HG03060 (cell line): ENCODE measurements at regions not wholly inside any gene's neighbourhood (a gene's known extent, or its start where the extent isn't known, plus 50 kb on each side); places are given as distances from the start of the nearest gene placed in this dataset.

ENCODE experiments used
- ATAC-seq: cut with Tn5 transposase; IDR thresholded peaks from one replicate; pipeline ENCODE4 v1.9.1; 2021; ENCODE audit warnings: low read depth, moderate number of reproducible peaks; ENCODE audit not compliant: unreplicated experiment

GRCh38 chr11:80165744-80166143, 724.9 kb upstream of the TENM4 start:
- ATAC-seq = no peak

DNA sequence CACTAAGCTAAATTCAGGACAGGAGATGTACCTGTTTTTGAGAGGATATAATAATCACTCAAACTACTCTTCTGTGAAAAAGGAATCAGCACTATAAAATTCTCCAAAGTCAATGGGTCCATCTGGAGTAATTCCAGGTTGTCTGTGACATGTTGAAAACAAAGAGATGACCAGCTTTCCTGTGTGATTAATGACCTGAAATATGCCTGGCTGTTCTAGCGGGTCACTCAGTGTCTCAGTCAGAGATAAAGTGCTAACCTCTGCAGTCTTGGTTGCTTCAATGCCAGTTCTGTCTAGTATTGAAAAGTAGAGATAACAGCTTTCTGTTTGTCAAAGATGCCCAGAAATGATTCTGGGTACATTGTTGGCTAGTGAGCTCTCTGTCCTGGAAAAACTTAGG, 722.6 kb upstream of the TENM4 start:
- no peak for ATAC-seq

DNA sequence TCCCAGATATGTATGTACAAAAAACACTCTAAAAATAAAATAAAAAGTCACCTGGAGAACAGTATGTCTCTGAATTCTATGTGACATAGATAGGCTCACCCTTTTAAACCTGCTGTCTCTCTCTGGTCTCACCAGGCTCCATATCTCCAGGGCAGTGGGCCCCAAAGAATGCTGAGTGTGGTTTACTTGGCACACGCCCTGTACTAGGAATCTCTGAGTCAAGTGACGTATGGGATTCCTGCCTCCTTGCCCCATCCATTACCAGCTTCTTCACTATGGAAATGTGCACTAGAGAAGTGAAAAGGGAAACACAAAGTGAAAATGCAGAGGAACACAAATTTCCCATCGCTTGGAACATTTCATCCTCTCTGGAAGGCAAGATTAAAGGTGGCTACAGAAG, 722.2 kb upstream of the TENM4 start:
- ATAC-seq = no peak

GRCh38 chr11:80162387-80162786, 721.6 kb upstream of the TENM4 start:
- ATAC-seq = no peak

GRCh38 chr11:80157447-80157846, 716.6 kb upstream of the TENM4 start:
- no peak for ATAC-seq

DNA sequence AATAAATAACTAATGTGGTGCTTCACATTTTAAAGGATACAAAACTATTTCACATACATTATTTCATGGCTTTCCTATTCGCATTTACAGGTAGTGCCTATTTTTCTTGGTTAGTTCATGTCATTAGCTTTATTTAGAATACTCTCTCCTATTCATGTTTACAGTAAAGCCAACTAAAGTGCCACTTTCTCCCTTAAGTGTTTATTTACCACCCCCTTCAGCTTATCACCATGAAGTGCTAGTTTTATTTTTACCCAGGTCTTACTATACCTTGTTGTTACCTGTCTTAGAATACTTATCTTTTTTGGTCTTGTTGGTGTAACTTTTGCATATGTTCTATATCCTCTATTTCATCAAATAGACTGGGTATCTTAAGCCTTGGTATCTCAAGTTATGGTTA, 715.2 kb upstream of the TENM4 start:
- ATAC-seq = no peak

DNA sequence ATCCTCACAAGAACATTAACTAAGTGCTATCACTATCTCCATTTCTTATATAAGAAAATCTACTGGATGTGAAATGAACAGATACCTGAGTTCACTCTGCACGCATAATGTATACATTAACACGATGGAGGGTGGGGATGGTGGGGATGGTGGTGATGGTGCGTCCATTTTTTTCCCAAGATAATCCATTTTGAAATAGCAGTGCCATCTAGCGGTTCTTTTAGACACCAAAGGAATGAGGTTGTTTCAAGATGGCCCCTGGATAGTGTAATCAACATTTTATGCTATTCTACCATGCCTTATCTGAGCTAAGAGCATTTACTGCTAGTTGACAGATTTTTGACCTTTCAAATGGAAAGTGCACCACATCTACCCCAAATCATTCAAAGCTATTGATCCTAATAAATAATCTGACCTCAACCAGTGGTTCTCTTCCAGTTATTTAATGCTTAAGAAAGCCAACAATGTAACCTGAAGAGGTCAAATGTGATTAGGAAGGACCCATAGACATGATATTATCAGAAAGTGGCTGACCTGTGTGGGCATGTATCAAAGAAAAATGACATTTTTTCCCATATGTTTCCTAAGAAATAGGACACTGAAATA, 714.7 kb upstream of the TENM4 start:
- no peak for ATAC-seq

- no peak for ATAC-seq
Measured at GRCh38 chr11:80146232-80146631, 705.4 kb upstream of the TENM4 start.

- no peak for ATAC-seq
Measured at GRCh38 chr11:80144897-80145594, 704.2 kb upstream of the TENM4 start.

DNA sequence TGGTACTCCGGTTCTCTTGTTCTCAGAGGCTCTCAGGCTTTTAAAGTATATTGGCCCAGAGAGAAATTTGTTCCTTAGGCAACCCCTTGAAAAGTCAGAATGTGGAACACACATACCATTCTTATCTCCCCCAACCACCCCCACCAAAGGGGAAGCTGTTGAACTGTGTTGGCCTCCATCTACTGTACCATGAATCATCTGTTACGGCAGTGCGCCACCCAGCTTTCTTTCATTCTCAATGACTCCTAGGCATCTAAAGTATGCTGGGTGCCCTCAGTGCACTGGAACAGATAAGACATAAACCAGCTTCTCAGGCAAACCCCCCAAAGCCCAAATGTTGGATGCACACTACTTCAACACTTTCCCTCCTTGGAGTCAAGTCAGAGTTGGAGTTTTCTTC, 696.2 kb upstream of the TENM4 start:
- ATAC-seq = no peak

- no peak for ATAC-seq
Measured at GRCh38 chr11:80129396-80129795, 688.6 kb upstream of the TENM4 start.

DNA sequence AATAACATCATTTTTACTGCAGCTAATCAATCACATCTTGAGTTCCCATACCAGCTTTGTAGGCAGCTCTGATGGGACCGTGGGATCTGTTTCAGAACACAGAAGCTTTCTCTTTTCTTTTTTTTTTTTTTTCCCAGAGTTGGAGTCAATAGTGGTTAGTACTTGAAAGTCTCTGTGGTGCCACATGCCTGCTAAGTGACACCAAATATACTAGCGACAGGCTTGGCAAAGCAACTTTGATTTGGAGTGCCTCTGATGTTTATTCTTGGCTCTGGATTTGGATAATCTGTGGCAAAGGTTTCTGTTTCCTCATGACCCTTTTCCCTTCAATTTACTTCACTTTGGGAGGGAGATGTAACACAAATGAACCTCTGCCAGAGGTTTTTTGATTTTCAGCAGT, 681.4 kb upstream of the TENM4 start:
- no peak for ATAC-seq

- no peak for ATAC-seq
Measured at GRCh38 chr11:80118073-80118472, 677.2 kb upstream of the TENM4 start.

- no peak for ATAC-seq
Measured at GRCh38 chr11:80116796-80117195, 676.0 kb upstream of the TENM4 start.

DNA sequence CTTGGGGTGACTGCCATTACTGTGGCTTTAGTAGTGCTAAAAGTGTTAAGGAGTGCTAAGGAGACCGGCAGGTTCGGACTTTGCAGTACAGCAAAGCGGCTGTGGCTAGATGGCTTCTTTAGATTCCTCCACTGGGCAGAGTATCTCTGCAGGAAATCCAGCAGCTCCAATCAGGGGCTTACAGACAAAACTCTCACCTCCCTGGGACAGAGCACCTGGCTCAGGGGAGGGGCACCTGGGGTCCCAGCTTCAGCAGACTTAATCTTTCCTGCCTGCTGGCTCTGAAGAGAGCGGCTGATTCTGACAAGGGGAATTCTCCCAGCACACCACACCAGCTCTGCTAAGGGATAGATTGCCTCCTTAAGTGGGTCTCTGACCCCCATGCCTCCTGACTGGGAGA, 668.8 kb upstream of the TENM4 start:
- no peak for ATAC-seq

DNA sequence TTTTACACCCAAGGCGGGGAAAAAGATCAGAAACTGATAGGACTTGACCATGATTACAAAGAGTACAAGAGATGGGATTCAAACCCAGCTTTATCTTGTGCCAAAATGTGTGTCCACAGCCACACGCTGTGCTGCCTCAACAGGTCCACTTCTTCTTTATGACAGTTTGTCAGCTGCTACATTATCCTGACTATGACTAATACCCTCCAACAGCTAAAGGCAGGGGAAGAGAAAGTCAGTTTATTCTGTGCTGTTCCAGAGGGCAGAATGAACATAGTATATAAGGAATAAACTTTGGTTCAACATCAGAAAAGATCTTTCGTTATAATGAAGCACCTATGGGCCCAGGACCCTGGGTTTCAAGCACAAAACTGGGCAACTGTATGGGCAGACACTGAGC, 668.2 kb upstream of the TENM4 start:
- no peak for ATAC-seq

DNA sequence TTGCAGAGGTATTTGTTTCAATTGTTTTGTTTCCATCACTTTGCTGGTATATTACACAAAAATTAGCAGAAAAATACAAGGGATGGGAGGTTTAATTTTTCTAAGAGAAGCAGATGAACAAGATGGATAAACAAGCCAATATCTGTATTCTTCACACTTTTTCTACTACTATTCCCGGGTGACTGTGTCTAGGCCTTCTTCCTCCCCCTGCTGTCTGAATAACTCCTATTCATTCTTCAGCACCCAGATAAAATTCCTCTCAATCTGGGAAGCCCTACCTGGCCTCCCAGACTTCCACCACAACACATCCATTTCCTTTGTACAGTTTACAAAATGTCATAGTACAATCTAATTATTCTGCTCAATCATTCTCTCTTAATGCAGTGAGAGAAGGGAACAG, 666.6 kb upstream of the TENM4 start:
- ATAC-seq = no peak

GRCh38 chr11:80104191-80104590, 663.4 kb upstream of the TENM4 start:
- no peak for ATAC-seq

DNA sequence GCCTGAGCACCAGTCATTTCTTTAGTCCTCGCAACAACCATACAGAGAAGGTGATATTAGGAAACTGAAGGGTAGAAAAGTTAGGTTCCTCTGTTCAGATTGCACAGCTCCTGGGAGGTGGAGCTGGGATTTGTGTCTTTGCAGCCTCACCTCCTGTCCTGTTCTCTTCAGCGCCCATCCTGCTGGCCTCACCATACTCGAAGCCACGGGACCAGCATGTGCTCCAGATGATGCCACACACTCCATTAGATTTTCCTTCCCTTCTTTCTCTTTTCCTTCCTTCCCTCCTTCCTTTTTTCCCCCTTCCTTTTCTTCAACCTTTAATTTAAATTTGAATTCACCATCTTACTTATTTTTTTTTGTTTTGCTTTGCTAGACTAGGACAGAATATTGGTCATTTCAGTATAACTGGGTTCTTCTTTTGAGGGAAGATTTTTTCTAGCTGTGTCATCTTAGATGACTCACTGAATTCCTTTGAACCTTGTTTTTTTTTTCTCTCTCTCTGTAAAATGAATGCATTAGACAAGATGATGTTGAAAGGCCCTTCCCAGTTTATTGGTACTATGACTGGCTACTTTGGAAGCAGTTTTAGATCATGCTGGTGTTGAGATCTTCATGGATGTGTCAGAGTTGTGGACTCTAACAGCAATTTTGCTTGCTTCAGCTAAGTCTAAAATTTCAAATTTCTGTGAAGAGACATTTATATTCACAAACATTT, 662.5 kb upstream of the TENM4 start:
- no peak for ATAC-seq

- ATAC-seq = no peak
Measured at GRCh38 chr11:80097146-80097545, 656.3 kb upstream of the TENM4 start.

DNA sequence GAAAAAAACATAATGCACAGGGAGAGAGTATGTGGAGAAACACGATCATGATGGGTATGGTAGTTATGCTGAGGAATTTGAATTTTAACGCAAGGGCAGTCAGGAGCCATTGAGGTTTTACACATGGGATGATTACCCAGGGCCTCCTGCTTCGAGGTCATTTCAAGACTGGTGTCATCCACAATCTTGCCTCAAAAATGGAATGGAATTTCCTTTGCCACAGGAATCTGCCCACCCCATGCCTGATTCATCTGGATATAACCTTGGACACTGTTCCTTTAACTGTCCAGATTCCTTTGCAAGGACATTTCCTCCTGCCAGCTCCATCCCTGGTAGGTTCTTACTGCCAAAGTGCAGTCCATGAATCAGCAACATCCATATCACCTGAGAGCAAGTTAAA, 655.9 kb upstream of the TENM4 start:
- no peak for ATAC-seq

GRCh38 chr11:80086496-80087055, 645.7 kb upstream of the TENM4 start:
- ATAC-seq = no peak
